Right cardiac atrium (tissue), 5 donors: ENCODE measurements at regions not wholly inside any gene's neighbourhood (a gene's known extent, or its start where the extent isn't known, plus 50 kb on each side); places are given as distances from the start of the nearest gene placed in this dataset.

Experiments
- ATAC-seq, 2 donors: fragments of 200-7000 bp; cut with Tn5 transposase; one replicate each; pipeline versions ENCODE4 v1.8.0 to v1.9.1; 2020; ENCODE audit warnings: moderate library complexity in 2 of 2, mild to moderate bottlenecking in 1 of 2
- DNase-seq, 3 donors: peaks; one replicate each; pipeline ENCODE4 v3.0.0-alpha.2; 2020
- H3K27ac ChIP-seq: one replicate; pipeline ENCODE4 v1.5.1; 2013; ENCODE audit warnings: mild to moderate bottlenecking, low read length, control low read depth, moderate library complexity
- H3K27me3 ChIP-seq: one replicate; pipeline ENCODE4 v1.6.1; 2013; ENCODE audit not compliant: control insufficient read depth, insufficient read depth
- H3K4me1 ChIP-seq: one replicate; pipeline ENCODE4 v1.6.1; 2013; ENCODE audit warnings: low read length; ENCODE audit not compliant: control insufficient read depth, insufficient read depth
- H3K4me3 ChIP-seq: one replicate; pipeline ENCODE4 v1.5.1; 2013; ENCODE audit warnings: low read length, control low read depth
- H3K9me3 ChIP-seq: one replicate; pipeline ENCODE4 v1.6.1; 2013; ENCODE audit warnings: low read length; ENCODE audit not compliant: control insufficient read depth
- WGBS: extraction: QIAGEN DNeasy Blood & Tissue Kit; methylation state at CpG from one replicate; pipeline ENCODE4 v1.1.7; 2013; 5-methylcytosine and 5-hydroxymethylcytosine counted together
- intact Hi-C, 4 donors: fragments of 100-400 bp; cut with DNase I; formaldehyde crosslinking; loops; one replicate each; pipeline versions ENCODE4 v1.11.0 to v1.14.0; 2022 to 2023
- donor health status: healthy with polysubstance abuse.
- donor health status: DM: no; HTN: yes; CAD: no.
- donor health status: DM: no; HTN: no; CAD: no.
- donor health status: DM: no; HTN: yes; CAD: no; lungs with severe emphysema.
- donor health status: DM: yes; HTN: yes; CAD: no.

GRCh38 chr14:42814817-42815216 is 1208.1 kb downstream of the LRFN5 start:
- no peak for ATAC-seq
- Histone ChIP-seq H3K27me3 (no peaks in the 10 kb centered on the region), H3K4me1 (no peaks in the 10 kb centered on the region), H3K4me3 (no peak overlapping the region), H3K9me3 (no peaks in the 10 kb centered on the region), H3K27ac (no peak overlapping the region)
- intact Hi-C loops: no loop called here
- no peak for DNase-seq

- Histone ChIP-seq H3K4me3 (no peak overlapping the region), H3K4me1 (no peaks in the 10 kb centered on the region), H3K27ac (no peak overlapping the region), H3K27me3 (no peaks in the 10 kb centered on the region), H3K9me3 (no peaks in the 10 kb centered on the region)
- WGBS: 41% methylated on average over 2 of the region's 2 CpGs
- no peak for ATAC-seq
- no peak for DNase-seq
- intact Hi-C loops: no loop called here
Observed at GRCh38 chr14:42806909-42807315, 1200.2 kb downstream of the LRFN5 start.

- Histone ChIP-seq H3K27me3 (no peaks in the 10 kb centered on the region), H3K4me1 (no peaks in the 10 kb centered on the region), H3K9me3 (no peaks in the 10 kb centered on the region), H3K27ac (no peak overlapping the region), H3K4me3 (no peak overlapping the region)
- no peak for DNase-seq
- WGBS: 72% methylated on average over 4 of the region's 4 CpGs
- no peak for ATAC-seq
- intact Hi-C loops: no loop called here
Observed at GRCh38 chr14:42804141-42804540, 1197.5 kb downstream of the LRFN5 start.

GRCh38 chr14:42802346-42802745 is 1195.7 kb downstream of the LRFN5 start:
- Histone ChIP-seq H3K4me3 (no peak overlapping the region), H3K27ac (no peak overlapping the region), H3K9me3 (no peaks in the 10 kb centered on the region), H3K27me3 (no peaks in the 10 kb centered on the region), H3K4me1 (no peaks in the 10 kb centered on the region)
- intact Hi-C loops: no loop called here
- no peak for DNase-seq
- ATAC-seq: no peak
- WGBS: 99% methylated on average over 1 of the region's 1 CpG

GRCh38 chr14:42792166-42792565 is 1185.5 kb downstream of the LRFN5 start:
- H3K27ac ChIP-seq: no peak overlapping the region
- H3K9me3 ChIP-seq: no peaks in the 10 kb centered on the region
- intact Hi-C loops: no loop called here
- H3K4me3 ChIP-seq: no peak overlapping the region
- H3K27me3 ChIP-seq: no peaks in the 10 kb centered on the region
- 63% methylated on average over 1 of the region's 1 CpG for WGBS
- ATAC-seq (no peak), DNase-seq (no peak)
- no peaks in the 10 kb centered on the region for H3K4me1 ChIP-seq

GRCh38 chr14:42782754-42783153 is 1176.1 kb downstream of the LRFN5 start:
- H3K27ac ChIP-seq: no peak overlapping the region
- intact Hi-C loops: no loop called here
- no peak for ATAC-seq

GRCh38 chr14:42778984-42779383 is 1172.3 kb downstream of the LRFN5 start:
- intact Hi-C loops: no loop called here

More at GRCh38 chr14:42782754-42783153, 1176.1 kb downstream of the LRFN5 start:
- Histone ChIP-seq H3K27me3 (no peaks in the 10 kb centered on the region), H3K4me1 (no peaks in the 10 kb centered on the region), H3K9me3 (peaks cover 1% of the 10 kb centered on the region), H3K4me3 (no peak overlapping the region)
- no peak for DNase-seq
- WGBS: 73% methylated on average over 3 of the region's 3 CpGs

GRCh38 chr14:42750771-42751170 is 1144.1 kb downstream of the LRFN5 start:
- no peak overlapping the region for H3K4me3 ChIP-seq
- no peaks in the 10 kb centered on the region for H3K4me1 ChIP-seq
- no peaks in the 10 kb centered on the region for H3K9me3 ChIP-seq
- ATAC-seq (no peak), DNase-seq (no peak)
- H3K27ac ChIP-seq: no peak overlapping the region
- intact Hi-C loops: no loop called here
- no peaks in the 10 kb centered on the region for H3K27me3 ChIP-seq

More at GRCh38 chr14:42778984-42779383, 1172.3 kb downstream of the LRFN5 start:
- ATAC-seq (no peak), DNase-seq (no peak)
- 81% methylated on average over 2 of the region's 2 CpGs for WGBS
- Histone ChIP-seq H3K27ac (no peak overlapping the region), H3K9me3 (no peaks in the 10 kb centered on the region), H3K4me1 (no peaks in the 10 kb centered on the region), H3K27me3 (no peaks in the 10 kb centered on the region), H3K4me3 (no peak overlapping the region)

- Histone ChIP-seq H3K27ac (no peak overlapping the region), H3K27me3 (no peaks in the 10 kb centered on the region), H3K4me1 (no peaks in the 10 kb centered on the region), H3K9me3 (no peaks in the 10 kb centered on the region), H3K4me3 (no peak overlapping the region)
- ATAC-seq: no peak
- DNase-seq: no peak
- WGBS: 83% methylated on average over 2 of the region's 2 CpGs
- intact Hi-C loops: no loop called here
Observed at GRCh38 chr14:42742084-42742483, 1135.4 kb downstream of the LRFN5 start.

GRCh38 chr14:42736408-42736807 is 1129.7 kb downstream of the LRFN5 start:
- WGBS: 75% methylated on average over 1 of the region's 1 CpG
- DNase-seq (no peak), ATAC-seq (no peak)
- intact Hi-C loops: no loop called here
- no peaks in the 10 kb centered on the region for H3K4me1 ChIP-seq
- no peak overlapping the region for H3K27ac ChIP-seq
- H3K9me3 ChIP-seq: no peaks in the 10 kb centered on the region
- H3K27me3 ChIP-seq: no peaks in the 10 kb centered on the region
- no peak overlapping the region for H3K4me3 ChIP-seq

GRCh38 chr14:42734041-42734440 is 1127.4 kb downstream of the LRFN5 start:
- H3K4me3 ChIP-seq: no peak overlapping the region
- intact Hi-C loops: no loop called here
- no peaks in the 10 kb centered on the region for H3K4me1 ChIP-seq
- ATAC-seq (no peak), DNase-seq (no peak)
- WGBS: 73% methylated on average over 1 of the region's 1 CpG
- H3K27ac ChIP-seq: no peak overlapping the region
- H3K27me3 ChIP-seq: no peaks in the 10 kb centered on the region
- H3K9me3 ChIP-seq: no peaks in the 10 kb centered on the region

- intact Hi-C loops: no loop called here
- ATAC-seq: no peak
- H3K9me3 ChIP-seq: no peaks in the 10 kb centered on the region
- H3K4me1 ChIP-seq: no peaks in the 10 kb centered on the region
- no peaks in the 10 kb centered on the region for H3K27me3 ChIP-seq
- DNase-seq: no peak
- no peak overlapping the region for H3K27ac ChIP-seq
- H3K4me3 ChIP-seq: no peak overlapping the region
Observed at GRCh38 chr14:42732005-42732404, 1125.3 kb downstream of the LRFN5 start.
